SK-N-DZ (cell line): ENCODE measurements at regions not wholly inside any gene's neighbourhood (a gene's known extent, or its start where the extent isn't known, plus 50 kb on each side); places are given as distances from the start of the nearest gene placed in this dataset.

Source experiments
- DNase-seq: peaks from one replicate; pipeline ENCODE4 v3.0.0-alpha.2; 2015; ENCODE audit warnings: low spot score

- DNase-seq: no peak
Measured at GRCh38 chr11:92477686-92478085, 253.1 kb downstream of the FAT3 start.

- DNase-seq: no peak
Measured at GRCh38 chr11:92480499-92480898, 255.9 kb downstream of the FAT3 start.

- no peak for DNase-seq
Measured at GRCh38 chr11:92482492-92483060, 258.0 kb downstream of the FAT3 start.

- DNase-seq: no peak
Measured at GRCh38 chr11:92484570-92484969, 260.0 kb downstream of the FAT3 start.

- DNase-seq: peak; percentile 52
Measured at GRCh38 chr11:92489826-92490399, 265.3 kb downstream of the FAT3 start.

GRCh38 chr11:92492372-92492771 lies 267.8 kb downstream of the FAT3 start:
- peak; percentile 78 for DNase-seq

- no peak for DNase-seq
Measured at GRCh38 chr11:92495107-92495793, 270.6 kb downstream of the FAT3 start.

GRCh38 chr11:92500453-92500852 lies 275.8 kb downstream of the FAT3 start:
- DNase-seq: no peak

- DNase-seq: no peak
Measured at GRCh38 chr11:92501066-92501739, 276.6 kb downstream of the FAT3 start.

- DNase-seq: no peak
Measured at GRCh38 chr11:92504004-92504403, 279.4 kb downstream of the FAT3 start.

- DNase-seq: no peak
Measured at GRCh38 chr11:92504534-92504933, 279.9 kb downstream of the FAT3 start.

GRCh38 chr11:92505689-92506088 lies 281.1 kb downstream of the FAT3 start:
- DNase-seq: no peak

- DNase-seq: no peak
Measured at GRCh38 chr11:92506809-92507336, 282.3 kb downstream of the FAT3 start.

GRCh38 chr11:92510591-92510990 lies 286.0 kb downstream of the FAT3 start:
- no peak for DNase-seq

GRCh38 chr11:92511522-92512203 lies 287.0 kb downstream of the FAT3 start:
- no peak for DNase-seq

GRCh38 chr11:92512204-92512569 lies 287.6 kb downstream of the FAT3 start:
- no peak for DNase-seq

- no peak for DNase-seq
Measured at GRCh38 chr11:92523611-92524010, 299.0 kb downstream of the FAT3 start.

GRCh38 chr11:92524542-92524941 lies 299.9 kb downstream of the FAT3 start:
- DNase-seq: no peak

GRCh38 chr11:92527467-92527866 lies 302.8 kb downstream of the FAT3 start:
- no peak for DNase-seq

- DNase-seq: no peak
Measured at GRCh38 chr11:92528001-92528400, 303.4 kb downstream of the FAT3 start.

GRCh38 chr11:92531065-92531739 lies 306.6 kb downstream of the FAT3 start:
- no peak for DNase-seq
